ENCODE measurements at regions not wholly inside any gene's neighbourhood (a gene's known extent, or its start where the extent isn't known, plus 50 kb on each side); places are given as distances from the start of the nearest gene placed in this dataset.
A peak's percentile ranks its signal among the peaks of the same experiment; 100 is the strongest.

GRCh38 chrX:147838465-147839131 lies 73.1 kb upstream of the FMR1 start:
- Mint-ChIP-seq H3K27ac (no peak overlapping the region), H3K27me3 (ENCODE audit: low read depth) (peaks cover 2% of the 10 kb centered on the region), H3K36me3 (ENCODE audit: insufficient read depth in 1 of 3, low read depth in 3 of 3) (no peaks in the 10 kb centered on the region), H3K4me1 (no peaks in the 10 kb centered on the region), H3K4me3 (no peak overlapping the region), H3K9me3 (peaks cover 41 to 49% of the 10 kb centered on the region in 2 experiments)
- no peaks in the 10 kb centered on the region for H3K79me2 ChIP-seq (ENCODE audit: insufficient read depth, low read length)
- H3K18ac ChIP-seq (ENCODE audit: insufficient read length, low read depth, low read length) = no peak overlapping the region
- no peak overlapping the region for H4K5ac ChIP-seq (ENCODE audit: insufficient read length, low read depth, low read length)
- no peak overlapping the region for H2BK5ac ChIP-seq (ENCODE audit: insufficient read length, low read length)
- H3K27ac ChIP-seq (ENCODE audit: insufficient read length, low read depth, low read length) = no peak overlapping the region
- H3K27me3 ChIP-seq (ENCODE audit: insufficient read depth, low read length) = no peaks in the 10 kb centered on the region
- no peak overlapping the region for H3K9ac ChIP-seq (ENCODE audit: extremely low read depth, insufficient read length, low read length)
- no CpG with 5 or more reads among the region's 1 CpG for WGBS (ENCODE audit: extremely low coverage, insufficient read length, low lambda C conversion rate)
- H3K56ac ChIP-seq (ENCODE audit: insufficient read length, low read depth, low read length) = no peak overlapping the region
- no peak overlapping the region for H4K8ac ChIP-seq (replicated peaks; ENCODE audit: insufficient read length, low read depth, low read length)
- no peak overlapping the region for H2BK15ac ChIP-seq (ENCODE audit: low read depth, low read length)
- H3K4me1 ChIP-seq (ENCODE audit: insufficient read depth, low read length) = no peaks in the 10 kb centered on the region
- H3K23me2 ChIP-seq (ENCODE audit: insufficient read length, low read depth, low read length, poor library complexity, severe bottlenecking) = no peaks in the 10 kb centered on the region
- no peak overlapping the region for H3K4ac ChIP-seq (ENCODE audit: low read depth, low read length)
- no peak overlapping the region for H3T11ph ChIP-seq (ENCODE audit: low read length)
- H2AFZ ChIP-seq (ENCODE audit: low read length) = no peak overlapping the region
- no peaks in the 10 kb centered on the region for H3K79me1 ChIP-seq (ENCODE audit: insufficient read depth, low read depth, low read length, poor library complexity, severe bottlenecking)
- H3K14ac ChIP-seq (ENCODE audit: insufficient read depth, low read length) = no peak overlapping the region
- no peaks in the 10 kb centered on the region for H4K20me1 ChIP-seq (ENCODE audit: control insufficient read depth, insufficient read depth, insufficient read length)
- H2BK20ac ChIP-seq (ENCODE audit: low read depth, low read length, poor library complexity, severe bottlenecking) = no peak overlapping the region
- no peak overlapping the region for H2BK12ac ChIP-seq (ENCODE audit: insufficient read length, low read depth, low read length)
- no peak for DNase-seq
- H3K9me3 ChIP-seq (ENCODE audit: control insufficient read depth, low read depth, low read length) = peaks cover 6% of the 10 kb centered on the region
- TF ChIP-seq CTCF (conservative IDR thresholded peaks at IDR 0.05) = peak; percentile 71
- no peak overlapping the region for H2BK120ac ChIP-seq (ENCODE audit: low read depth, low read length, poor library complexity, severe bottlenecking)
- no peak overlapping the region for H3K4me2 ChIP-seq (ENCODE audit: insufficient read depth, insufficient read length, low read length)
- no peak overlapping the region for H2AK5ac ChIP-seq (ENCODE audit: insufficient read length, low read length)
- H4K91ac ChIP-seq (ENCODE audit: insufficient read length, low read depth, low read length) = no peak overlapping the region
- H3K23ac ChIP-seq (ENCODE audit: insufficient read length, low read depth, low read length) = no peak overlapping the region

Data from H9 (cell line).